Left hindlimb (tissue), 1 donor: ENCODE measurements at regions not wholly inside any gene's neighbourhood (a gene's known extent, or its start where the extent isn't known, plus 50 kb on each side); places are given as distances from the start of the nearest gene placed in this dataset.
"Not testable (repeated sequence)": the region's sequence is repeated elsewhere in the genome, so short reads cannot be mapped to it uniquely, and the experiment has no call there.

ENCODE experiments used
- DNase-seq: peaks from one replicate; pipeline ENCODE4 v3.0.0-alpha.2; 2018

- DNase-seq: no peak
Measured at GRCh38 chr13:111656439-111656838, 336.0 kb downstream of the TEX29 start.

GRCh38 chr13:111657013-111657412, 336.6 kb downstream of the TEX29 start:
- no peak for DNase-seq

- no peak for DNase-seq
Measured at GRCh38 chr13:111658145-111659100, 338.0 kb downstream of the TEX29 start.

- DNase-seq: no peak
Measured at GRCh38 chr13:111659219-111659775, 338.9 kb downstream of the TEX29 start.

- DNase-seq: no peak
Measured at GRCh38 chr13:111659842-111660241, 339.4 kb downstream of the TEX29 start.

GRCh38 chr13:111661052-111661451, 340.6 kb downstream of the TEX29 start:
- no peak for DNase-seq

GRCh38 chr13:111661776-111662175, 341.3 kb downstream of the TEX29 start:
- no peak for DNase-seq

- DNase-seq: no peak
Measured at GRCh38 chr13:111662451-111662850, 342.0 kb downstream of the TEX29 start.

GRCh38 chr13:111662895-111663294, 342.5 kb downstream of the TEX29 start:
- DNase-seq: no peak

GRCh38 chr13:111663505-111663904, 343.1 kb downstream of the TEX29 start:
- DNase-seq: no peak

- no peak for DNase-seq
Measured at GRCh38 chr13:111663953-111664421, 343.5 kb downstream of the TEX29 start.

- no peak for DNase-seq
Measured at GRCh38 chr13:111664696-111665095, 344.3 kb downstream of the TEX29 start.

- no peak for DNase-seq
Measured at GRCh38 chr13:111665691-111666095, 345.3 kb downstream of the TEX29 start.

- DNase-seq: no peak
Measured at GRCh38 chr13:111666164-111666776, 345.8 kb downstream of the TEX29 start.

GRCh38 chr13:111667757-111668156, 347.3 kb downstream of the TEX29 start:
- DNase-seq: no peak

GRCh38 chr13:111668451-111668850, 348.0 kb downstream of the TEX29 start:
- DNase-seq: no peak

- DNase-seq: not testable (repeated sequence)
Measured at GRCh38 chr13:111672198-111672597, 351.8 kb downstream of the TEX29 start.

- not testable (repeated sequence) for DNase-seq
Measured at GRCh38 chr13:111678120-111678882, 357.9 kb downstream of the TEX29 start.

- DNase-seq: not testable (repeated sequence)
Measured at GRCh38 chr13:111679645-111680044, 359.2 kb downstream of the TEX29 start.

GRCh38 chr13:111680100-111680499, 359.7 kb downstream of the TEX29 start:
- not testable (repeated sequence) for DNase-seq

- not testable (repeated sequence) for DNase-seq
Measured at GRCh38 chr13:111692028-111692427, 371.6 kb downstream of the TEX29 start.

GRCh38 chr13:111696121-111696520, 370.8 kb upstream of the SOX1 start:
- DNase-seq: not testable (repeated sequence)

- DNase-seq: not testable (repeated sequence)
Measured at GRCh38 chr13:111702059-111702458, 364.9 kb upstream of the SOX1 start.
